Transverse colon (tissue), 3 donors: ENCODE measurements at regions not wholly inside any gene's neighbourhood (a gene's known extent, or its start where the extent isn't known, plus 50 kb on each side); places are given as distances from the start of the nearest gene placed in this dataset.

Experiments
- EP300 ChIP-seq: sonication (generic); formaldehyde crosslinking; IDR thresholded peaks from one replicate; pipeline ENCODE4 v1.6.1; 2017; ENCODE audit warnings: antibody characterized with exemption, low read depth
- POLR2A ChIP-seq: fragments of 450-650 bp; IDR thresholded peaks from one replicate; pipeline ENCODE4 v1.6.1; 2016; ENCODE audit warnings: antibody characterized with exemption, mild to moderate bottlenecking, moderate library complexity
- TF ChIP-seq, protein P1 (sequence below), 5 experiments: fragments of 200-600 bp in 3 of 5; fragments of 450-650 bp in 2 of 5; sonication (generic) in 3 of 5; IDR thresholded peaks; 1 replicate in 2 of 5; 2 replicates in 3 of 5; pipeline ENCODE4 v1.5.1; 2016 to 2017; ENCODE audit warnings: antibody characterized with exemption in 5 of 5, inconsistent platforms in 3 of 5, mild to moderate bottlenecking in 2 of 5, moderate library complexity in 1 of 5

- TF ChIP-seq, protein P1, sequence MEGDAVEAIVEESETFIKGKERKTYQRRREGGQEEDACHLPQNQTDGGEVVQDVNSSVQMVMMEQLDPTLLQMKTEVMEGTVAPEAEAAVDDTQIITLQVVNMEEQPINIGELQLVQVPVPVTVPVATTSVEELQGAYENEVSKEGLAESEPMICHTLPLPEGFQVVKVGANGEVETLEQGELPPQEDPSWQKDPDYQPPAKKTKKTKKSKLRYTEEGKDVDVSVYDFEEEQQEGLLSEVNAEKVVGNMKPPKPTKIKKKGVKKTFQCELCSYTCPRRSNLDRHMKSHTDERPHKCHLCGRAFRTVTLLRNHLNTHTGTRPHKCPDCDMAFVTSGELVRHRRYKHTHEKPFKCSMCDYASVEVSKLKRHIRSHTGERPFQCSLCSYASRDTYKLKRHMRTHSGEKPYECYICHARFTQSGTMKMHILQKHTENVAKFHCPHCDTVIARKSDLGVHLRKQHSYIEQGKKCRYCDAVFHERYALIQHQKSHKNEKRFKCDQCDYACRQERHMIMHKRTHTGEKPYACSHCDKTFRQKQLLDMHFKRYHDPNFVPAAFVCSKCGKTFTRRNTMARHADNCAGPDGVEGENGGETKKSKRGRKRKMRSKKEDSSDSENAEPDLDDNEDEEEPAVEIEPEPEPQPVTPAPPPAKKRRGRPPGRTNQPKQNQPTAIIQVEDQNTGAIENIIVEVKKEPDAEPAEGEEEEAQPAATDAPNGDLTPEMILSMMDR (IDR thresholded peaks at IDR 0.05) = no peak
- TF ChIP-seq POLR2A (no peak), EP300 (no peak)
Observed at GRCh38 chr9:117486426-117486825, 71.6 kb upstream of the ASTN2 start.
